Fibroblast of skin of left biceps (primary cell): ENCODE measurements at regions not wholly inside any gene's neighbourhood (a gene's known extent, or its start where the extent isn't known, plus 50 kb on each side); places are given as distances from the start of the nearest gene placed in this dataset.

Source experiments
- DNase-seq, 2 experiments: peaks; one replicate each; pipeline ENCODE4 v3.0.0-alpha.2; 2013; ENCODE audit warnings: low read depth in 2 of 2

DNA sequence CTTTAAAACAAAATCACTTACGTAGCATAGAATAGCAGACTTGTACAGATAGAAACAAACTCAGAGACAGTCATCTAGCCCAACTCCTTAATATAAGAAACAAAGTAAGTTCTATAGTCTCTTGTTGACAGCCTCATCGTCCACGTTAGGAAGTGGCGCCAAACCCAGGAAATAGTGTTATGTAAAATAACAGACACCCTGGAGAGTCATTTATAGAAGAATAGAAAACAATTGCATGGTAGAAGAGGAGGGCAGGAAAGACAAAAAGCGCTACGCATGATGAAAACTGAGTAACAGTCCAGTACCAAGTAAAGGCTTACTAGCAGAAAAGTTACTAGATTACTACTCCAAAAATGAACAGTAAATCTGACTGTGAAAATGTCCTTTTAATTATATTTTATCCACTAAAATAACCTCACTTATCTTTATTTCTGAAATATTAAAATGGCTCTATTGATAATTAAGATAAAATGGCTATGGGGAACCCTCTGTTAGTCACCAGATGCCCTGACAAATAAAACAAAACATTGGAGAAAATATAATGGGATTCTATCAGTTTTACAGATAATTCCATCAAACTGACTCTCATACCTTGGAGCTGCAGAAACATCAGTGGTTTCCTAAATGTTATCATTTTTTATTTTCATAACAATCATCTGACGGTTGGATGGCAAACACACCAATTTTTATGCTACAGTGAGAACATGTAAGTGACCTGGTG lies 434.0 kb upstream of the C9orf72 start:
- DNase-seq, result no peak

DNA sequence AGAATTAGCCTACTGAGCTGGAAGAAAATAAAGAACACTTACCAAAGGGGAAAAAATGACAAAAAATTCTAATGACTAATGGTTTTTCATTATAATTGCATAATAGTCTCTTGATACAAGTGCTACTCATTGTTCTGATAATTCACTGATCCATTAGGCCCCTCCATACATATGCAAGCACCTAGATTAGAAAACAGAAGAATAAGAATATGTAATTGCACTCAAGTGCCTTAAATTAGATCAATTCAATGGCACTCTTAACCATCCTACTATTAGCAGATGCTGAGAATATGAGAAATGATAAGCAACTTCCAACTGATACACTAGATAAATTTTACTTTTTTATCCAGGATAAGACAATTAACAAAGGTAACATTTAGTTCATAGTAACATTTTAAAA lies 440.9 kb upstream of the C9orf72 start:
- DNase-seq, result no peak

DNA sequence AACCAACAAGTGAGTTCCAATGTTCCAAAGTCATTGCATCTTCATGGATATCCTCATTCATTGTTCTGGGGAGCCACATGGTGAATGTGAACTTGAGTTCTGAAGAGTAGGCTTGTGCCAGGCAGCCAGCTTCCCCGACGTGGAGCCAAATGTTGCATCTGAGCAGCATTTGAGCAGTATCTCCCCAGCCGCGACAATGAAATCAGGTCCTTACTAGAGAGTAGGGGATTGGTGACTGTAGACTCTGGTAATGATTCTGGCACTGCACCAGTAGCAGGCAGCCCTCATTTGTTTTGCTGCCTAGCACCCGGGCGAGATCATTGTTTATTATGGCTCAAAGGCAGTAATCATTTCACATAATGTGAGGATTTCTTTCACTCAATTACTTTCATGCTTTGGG lies 451.4 kb upstream of the C9orf72 start:
- no peak for DNase-seq

DNA sequence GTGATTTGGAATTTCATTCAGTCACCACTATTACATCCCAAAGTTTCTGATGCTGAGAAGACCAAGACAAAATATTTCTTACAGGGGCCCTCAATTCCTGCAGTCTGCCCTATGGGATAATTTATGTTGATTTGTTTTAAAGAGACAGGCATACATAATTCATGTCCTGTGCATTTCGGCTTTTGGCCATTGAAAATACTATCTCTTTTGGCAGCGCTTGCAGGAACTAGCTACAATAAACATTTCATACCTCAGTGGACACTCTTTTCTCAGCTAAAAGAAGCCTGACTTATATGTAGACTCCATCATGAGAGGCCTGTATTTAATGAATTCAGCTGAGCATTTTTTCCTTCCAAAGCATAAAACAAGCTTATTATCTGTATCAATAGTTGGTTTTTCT lies 451.9 kb upstream of the C9orf72 start:
- no peak for DNase-seq

DNA sequence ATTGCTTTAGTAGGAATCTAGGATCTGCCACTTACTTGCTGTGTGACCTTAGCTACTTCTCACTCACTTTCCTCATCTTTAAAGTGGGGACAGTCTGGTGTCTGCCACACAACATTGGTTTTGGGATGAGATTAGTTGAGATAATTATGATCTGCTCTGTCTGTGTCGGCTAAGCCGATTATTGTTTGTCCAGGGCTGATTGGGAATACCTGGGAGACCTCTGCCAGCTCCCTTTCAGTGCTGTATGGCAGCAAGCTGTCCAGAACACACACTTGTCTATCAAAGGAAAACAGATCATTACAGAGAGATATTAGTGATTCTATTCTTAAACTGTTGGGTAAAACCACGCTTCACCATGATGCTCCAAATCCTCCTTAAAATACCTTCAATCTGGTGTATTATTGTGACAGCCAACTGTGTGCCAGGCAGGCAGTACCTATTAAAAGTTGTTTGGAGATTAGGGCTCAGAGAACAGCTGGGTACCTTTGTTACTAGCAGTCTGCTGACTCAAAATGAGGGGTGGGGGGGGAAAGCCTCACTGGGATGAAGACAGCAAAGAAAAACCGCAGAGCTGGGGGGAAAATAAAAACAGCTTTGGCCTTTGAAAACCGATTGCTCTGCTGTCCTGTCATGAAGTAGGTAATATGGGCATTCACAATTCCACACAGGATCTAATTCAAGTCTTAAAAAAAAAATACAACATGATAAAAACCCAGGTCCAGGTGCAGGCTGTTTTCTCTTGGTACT lies 458.4 kb upstream of the C9orf72 start:
- no peak for DNase-seq

DNA sequence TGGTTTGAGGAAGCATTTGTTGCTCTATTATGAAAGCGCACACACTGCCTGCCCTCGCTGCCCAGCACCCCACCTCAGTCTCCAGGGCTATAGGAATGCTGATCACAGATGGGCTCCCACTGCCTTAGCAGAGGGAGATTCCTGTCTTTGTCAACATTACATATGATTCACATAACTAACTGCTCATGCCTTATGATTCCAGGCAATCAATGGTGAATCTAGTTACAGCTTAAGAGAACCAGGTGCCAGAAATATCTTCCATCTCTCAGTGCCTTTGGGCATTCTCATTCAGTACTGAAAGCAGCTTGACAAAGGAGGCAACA lies 458.9 kb upstream of the C9orf72 start:
- DNase-seq, result peak; percentile 36

DNA sequence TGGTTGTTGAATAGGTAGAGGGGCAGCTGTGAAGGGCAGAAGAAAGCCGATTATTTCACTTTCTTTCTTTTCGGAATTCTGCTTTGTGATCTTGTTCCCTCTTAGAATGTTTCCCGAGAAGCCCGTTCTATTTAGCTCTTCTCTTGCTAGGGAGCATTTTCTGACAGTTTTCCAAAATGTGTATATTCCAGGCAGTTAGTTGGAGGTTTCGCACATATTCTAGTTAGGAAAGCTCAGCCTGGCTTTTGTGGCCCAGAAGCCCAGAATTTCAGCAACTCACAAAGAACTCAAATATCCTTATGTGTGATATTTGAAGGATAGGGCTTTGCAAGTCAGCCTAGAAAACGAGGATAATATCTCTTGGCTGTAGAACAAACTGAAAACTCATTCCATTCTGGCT lies 461.0 kb upstream of the C9orf72 start:
- DNase-seq, result no peak

DNA sequence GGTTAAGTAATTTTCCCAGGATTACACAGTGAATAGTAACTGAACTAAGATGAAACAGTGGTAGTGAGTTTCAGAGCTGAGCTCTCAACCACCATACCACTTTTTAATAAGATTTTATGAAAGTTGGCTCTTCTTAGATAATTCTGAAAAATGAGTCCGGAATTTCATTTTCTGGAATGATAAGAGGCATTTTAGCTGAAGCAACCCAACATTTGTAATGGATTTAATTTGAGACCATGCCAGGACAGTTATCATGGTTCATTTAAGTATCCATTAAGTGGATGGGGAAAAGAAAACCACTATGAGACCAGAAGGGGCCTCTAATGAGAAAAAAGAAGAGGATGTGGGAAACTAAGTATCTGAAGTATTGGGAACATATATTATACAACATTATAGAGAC lies 464.7 kb upstream of the C9orf72 start:
- no peak for DNase-seq

DNA sequence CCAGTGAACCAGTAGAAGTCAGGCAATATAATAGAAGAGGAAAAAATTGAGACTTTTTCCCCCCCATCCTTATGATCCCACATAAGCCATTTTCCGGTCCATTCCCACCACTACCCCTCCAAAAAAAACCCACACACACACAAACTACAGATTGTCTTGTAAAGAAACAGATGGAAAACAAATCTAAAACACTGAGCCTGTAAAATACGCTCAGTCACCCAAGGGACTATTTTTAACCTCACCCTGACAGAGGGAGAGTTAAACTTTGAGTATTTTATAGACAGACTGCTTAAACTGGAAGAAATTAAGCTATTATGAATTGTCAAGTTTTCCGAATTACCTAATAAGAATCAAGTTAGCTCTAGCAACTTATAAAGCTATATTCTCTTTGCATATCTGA lies 471.8 kb upstream of the C9orf72 start:
- no peak for DNase-seq

DNA sequence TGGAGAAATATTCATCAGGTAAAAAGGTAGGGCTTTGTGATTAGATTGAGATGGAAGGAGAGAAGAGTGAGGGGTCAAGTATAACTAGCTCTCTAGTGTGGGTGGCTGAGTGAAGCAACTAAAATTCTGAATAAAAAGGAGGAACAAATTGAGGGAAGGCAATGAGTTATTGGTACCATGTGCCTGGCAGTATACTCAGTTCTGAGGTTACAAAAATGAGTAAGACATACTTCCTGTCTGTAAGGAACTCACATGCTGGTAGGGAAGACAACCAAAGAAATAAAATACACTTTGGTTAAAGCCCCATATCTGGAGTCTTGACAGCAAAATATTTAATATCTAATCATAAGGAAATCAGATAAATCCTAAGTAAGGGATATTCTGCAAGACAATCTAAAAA lies 476.8 kb upstream of the C9orf72 start:
- peak in 1 of 2 experiments; percentile 24 for DNase-seq

DNA sequence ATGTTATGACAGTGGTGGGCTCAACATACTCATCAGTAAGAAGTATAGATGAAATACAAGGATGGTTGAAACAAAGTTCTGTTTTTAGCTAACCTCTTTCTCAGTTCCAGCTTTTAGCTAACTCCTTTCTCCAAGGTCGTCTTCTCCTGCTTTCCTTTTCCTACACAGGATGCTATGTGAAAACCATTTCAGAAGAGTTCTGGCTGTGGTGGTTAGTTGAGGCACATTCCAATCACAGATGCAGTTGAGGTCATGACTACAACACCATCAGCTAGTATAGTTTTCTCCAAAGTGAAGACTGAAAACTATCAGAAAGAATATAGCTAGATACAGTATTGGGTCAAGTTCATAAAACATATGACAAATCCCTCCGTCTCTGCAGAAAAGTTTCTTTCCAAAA lies 477.7 kb upstream of the C9orf72 start:
- no peak for DNase-seq

DNA sequence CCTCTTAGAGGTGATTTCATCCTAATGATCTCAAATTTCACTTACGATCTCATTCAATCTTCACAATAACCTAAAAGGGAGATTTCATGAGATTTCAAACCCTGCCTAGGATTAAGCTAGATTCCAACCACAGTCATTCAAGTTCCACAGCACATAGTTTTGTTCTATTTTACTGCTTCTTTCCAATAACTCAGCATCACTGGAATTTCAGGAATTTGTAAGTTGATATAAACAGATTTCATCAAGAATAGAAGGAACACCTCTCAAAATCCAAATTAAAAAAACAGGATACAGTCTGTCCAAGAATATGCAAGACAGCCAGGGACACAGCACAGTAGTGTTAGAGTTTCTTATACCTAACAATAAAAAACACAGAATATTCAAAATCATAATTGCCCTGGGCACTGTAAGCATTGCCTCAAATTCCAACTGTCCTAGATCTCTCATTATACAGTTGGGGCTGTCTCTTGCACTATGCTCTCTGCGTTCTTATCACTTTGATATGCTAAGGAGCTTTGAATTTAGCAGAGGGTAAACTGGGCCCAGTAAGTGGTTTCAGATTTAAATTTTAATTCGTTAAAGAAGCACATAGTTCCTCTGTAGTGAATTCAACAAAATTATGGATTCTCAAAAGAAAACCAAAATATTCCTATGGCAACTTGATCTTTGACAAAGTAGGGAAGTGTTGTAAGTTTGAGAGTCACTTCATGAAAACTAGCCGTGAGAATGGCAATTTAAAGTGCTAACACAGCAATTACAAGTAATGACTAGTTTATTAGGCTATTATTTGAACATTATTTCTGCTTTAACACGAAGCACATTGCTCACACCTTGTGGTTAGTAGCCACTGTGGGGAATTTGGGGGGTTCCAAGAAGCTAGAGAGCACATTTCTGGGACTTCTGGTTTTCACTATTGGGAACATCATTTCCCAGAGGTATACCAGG lies 478.6 kb upstream of the C9orf72 start:
- DNase-seq, result peak; percentile 64 to 69

DNA sequence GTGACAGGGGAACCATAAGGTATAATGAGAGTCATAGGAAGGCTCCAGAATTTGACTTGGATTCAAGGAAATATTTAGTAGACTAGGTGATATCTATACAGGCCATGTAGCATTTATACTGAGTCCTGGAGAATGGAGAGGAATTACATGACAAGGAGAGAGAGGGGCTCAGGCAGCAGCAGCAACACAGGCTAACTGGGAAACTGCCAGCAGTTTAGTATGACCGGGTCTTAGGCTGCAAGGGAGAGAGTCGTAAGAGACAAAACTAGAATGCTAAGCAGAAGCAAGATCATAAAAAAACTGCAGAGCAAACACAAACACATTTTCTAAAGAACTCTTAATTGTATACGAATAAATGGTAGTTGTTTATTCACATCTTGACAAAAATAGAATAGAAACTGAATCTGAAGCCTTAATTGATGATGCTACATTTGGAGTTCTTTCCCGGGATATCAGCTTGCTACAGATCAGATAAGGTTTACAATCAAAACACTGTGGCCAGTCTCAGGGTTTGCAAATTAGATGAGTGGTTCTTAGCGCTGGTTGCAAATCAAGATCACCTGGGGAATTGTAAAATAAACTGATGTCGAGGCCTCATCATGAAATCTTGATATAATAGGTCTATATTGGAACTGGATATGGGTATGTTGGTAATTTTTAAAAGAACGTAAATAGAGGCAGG lies 480.0 kb upstream of the C9orf72 start:
- no peak for DNase-seq

DNA sequence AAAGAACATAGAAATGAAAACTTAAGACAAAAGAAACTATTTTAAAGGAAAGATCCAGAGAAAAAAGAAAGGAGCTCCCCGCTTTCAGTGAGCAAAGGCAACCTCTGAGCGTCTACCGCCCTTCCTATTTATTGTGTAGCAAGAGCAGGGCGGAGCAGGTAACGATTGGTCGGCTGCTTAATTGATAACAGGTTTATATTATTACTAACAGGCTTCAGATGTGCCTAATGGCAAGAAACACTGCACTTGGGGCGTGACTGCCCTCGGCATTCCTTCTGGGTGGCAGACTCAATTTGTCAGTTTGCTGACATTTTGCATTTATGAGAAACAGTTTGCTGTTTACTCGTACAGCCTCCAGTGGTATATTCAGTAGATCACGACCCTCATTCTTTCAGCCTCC lies 482.7 kb upstream of the C9orf72 start:
- DNase-seq, result peak in 1 of 2 experiments; percentile 27

DNA sequence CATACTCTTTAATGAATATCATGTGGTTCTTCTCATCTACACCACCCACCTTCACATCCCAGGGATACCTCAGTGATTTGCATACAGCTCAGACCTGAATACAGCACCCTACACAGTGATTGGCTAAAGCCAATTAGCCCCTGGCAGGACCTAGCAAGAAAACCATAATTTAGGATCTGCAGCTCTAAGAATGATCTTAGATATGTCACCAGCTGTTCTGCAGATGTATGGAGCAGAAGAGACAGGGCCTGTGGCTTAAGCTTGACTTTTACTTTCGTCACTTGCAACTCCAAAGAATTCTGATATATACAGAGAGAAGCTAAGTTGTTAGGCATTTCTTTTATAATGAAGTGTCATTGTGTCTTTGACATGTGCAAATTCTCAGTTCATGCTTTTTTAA lies 483.2 kb upstream of the C9orf72 start:
- no peak for DNase-seq

DNA sequence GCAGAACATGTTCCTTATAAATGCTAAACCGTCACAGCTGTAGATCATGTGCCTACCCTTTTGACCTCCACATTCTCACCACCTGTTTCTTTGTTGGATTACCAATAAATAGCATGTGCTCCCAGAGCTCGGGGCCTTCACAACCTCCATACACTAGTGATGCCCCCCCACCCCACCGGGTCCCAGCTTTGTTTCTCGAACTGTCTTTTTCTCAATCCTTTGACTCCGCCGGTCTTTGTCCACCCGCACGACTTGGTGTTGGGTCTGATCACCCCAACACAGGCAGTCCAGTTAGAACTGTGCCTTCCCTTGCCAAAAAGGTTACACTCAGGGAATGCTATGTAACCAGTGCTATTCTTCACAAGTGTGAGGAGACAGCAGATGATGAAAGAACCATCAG lies 485.9 kb upstream of the C9orf72 start:
- no peak for DNase-seq

DNA sequence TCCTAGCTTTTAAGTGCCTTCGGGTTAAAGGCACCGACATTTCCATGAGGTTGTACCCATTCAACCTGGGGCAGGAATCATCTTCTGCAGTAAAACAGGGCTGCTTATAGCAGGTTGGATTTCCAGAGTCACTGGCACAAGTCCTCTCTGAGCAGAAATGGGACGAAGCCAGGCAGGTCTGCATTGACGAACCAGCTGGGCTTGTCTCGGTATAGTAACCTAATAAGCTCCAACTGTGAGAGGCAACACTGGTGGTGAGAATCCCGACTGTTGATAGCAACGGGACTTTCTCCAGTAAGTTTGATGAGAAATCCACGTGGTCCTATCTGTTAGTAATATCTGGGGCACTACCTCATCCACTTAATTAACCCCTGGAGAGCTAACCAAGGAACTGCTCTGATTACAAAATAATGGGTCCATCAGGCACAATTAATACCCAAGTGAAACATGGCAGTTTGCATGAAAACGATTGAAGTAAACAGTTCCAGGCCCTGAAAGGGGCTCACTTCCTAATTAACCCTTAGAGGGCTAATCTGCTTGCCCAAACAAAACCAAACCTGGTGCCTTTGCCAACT lies 491.0 kb upstream of the C9orf72 start:
- no peak for DNase-seq

DNA sequence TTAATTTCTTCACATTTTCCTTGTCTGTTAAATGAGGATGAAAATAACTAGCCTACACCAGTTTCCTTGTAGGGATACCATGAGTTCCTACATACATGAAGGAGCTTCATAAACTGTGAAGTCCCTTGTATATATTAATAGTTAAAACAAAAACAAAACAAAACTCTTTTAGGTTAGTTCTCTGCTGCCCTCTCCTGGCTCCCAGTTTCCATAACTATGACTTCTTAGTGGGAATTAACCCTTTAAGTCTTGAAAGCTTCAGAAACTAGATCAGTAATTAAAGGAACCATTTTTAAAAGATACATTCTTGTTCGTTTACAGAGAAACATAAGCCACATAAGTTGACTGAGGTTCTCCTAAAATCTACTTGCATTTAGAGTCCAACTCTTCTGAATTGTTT lies 500.0 kb upstream of the C9orf72 start:
- DNase-seq, result peak; percentile 23 to 29

DNA sequence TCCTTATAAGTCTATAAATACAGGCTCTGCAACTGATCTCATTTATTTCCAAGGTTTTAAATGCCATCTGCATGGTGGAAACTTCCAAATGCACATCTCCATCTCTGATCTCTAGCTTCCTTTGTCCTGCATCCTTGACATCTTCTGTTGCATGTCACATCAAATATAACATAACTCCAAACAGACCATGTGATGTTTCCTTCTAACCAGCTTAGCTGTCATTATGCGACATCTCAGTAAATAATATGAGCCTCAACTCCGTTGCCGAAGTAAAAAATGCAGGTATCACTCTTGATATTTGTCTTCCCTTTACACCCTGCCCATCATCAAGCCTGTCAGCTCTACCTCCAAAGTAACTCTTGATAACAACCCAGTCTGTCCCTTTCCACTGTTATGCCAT lies 506.4 kb upstream of the C9orf72 start:
- DNase-seq, result no peak

DNA sequence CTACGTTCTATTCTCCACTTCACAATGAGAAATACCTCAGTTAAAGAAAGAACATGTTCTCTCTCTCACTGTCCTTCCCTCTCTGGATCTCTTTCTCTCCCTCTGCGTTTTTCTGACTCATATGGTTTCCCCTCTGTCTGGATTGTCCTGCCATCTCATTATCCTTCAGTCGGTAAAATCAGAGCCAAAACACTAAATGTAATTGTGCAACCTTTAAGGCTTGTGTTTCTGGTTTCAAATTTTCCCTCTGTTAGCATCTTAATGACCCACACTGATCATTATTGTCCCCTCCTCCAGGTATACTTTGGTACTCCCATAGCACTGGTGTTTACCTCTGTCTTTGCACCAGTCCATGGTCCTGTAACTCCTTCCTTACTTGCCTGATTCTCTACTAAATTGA lies 509.4 kb upstream of the C9orf72 start:
- no peak for DNase-seq

DNA sequence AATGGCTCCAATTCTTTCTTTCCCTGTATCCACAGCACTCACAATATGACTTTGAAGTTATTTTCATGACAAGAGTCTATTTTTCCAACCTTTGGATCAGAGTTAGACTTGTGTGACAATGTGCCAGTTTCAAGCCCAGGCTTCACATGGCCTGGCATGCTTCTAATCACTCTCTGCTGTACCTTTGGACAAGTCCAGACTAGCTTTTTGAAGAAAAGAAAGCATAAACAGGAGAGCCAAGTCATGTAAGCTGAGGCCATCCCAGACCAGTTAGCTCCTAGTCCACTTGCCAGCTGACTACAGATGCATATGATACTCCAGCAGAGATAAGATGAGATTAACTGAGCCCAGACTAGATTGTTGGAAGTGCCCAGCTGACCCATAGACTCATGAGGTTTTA lies 513.6 kb upstream of the C9orf72 start:
- no peak for DNase-seq
